ENCODE measurements at regions not wholly inside any gene's neighbourhood (a gene's known extent, or its start where the extent isn't known, plus 50 kb on each side); places are given as distances from the start of the nearest gene placed in this dataset.

GRCh38 chr21:32868631-32869454 lies 97.3 kb upstream of the PAXBP1 start:
- POLR2A ChIA-PET (ENCODE audit: partially characterized antibody), result no interaction called here
- H3K4me2 ChIP-seq (ENCODE audit: insufficient read depth in 1 of 2, low read depth in 2 of 2, low read length in 2 of 2), result no peak overlapping the region
- no peak for TF ChIP-seq FOSL1 (IDR thresholded peaks at IDR 0.05; ENCODE audit: insufficient read depth, low read depth, low read length)
- no peak for TF ChIP-seq USF2 (IDR thresholded peaks at IDR 0.05; ENCODE audit: low read length)
- no peak for TF ChIP-seq HDAC6 (IDR thresholded peaks at IDR 0.05; ENCODE audit: low read depth, low read length)
- no peak for TF ChIP-seq SUZ12 (IDR thresholded peaks at IDR 0.05; ENCODE audit: low read length)
- no peak for TF ChIP-seq E2F6 (IDR thresholded peaks at IDR 0.05)
- TF ChIP-seq NANOG (IDR thresholded peaks at IDR 0.05; ENCODE audit: insufficient read depth, low read depth, low read length, poor library complexity, severe bottlenecking), result no peak
- TF ChIP-seq GABPA (IDR thresholded peaks at IDR 0.05; ENCODE audit: borderline replicate concordance, insufficient read depth, low read length), result no peak
- no peak for TF ChIP-seq BCL11A (IDR thresholded peaks at IDR 0.05; ENCODE audit: low read depth in 2 of 2, low read length in 2 of 2)
- TF ChIP-seq JUND (IDR thresholded peaks at IDR 0.05; ENCODE audit: low read length), result no peak
- TF ChIP-seq CREB1 (IDR thresholded peaks at IDR 0.05), result no peak
- TF ChIP-seq PHF8 (conservative IDR thresholded peaks at IDR 0.05; ENCODE audit: low read depth, low read length), result no peak

More at GRCh38 chr21:32868631-32869454, 97.3 kb upstream of the PAXBP1 start:
- 0 out of 4 replicates have a peak, but pooled peaks cover 0 to 3% of the 10 kb centered on the region in 2 experiments for H3K9me3 ChIP-seq (ENCODE audit: insufficient read depth in 2 of 2, low read depth in 1 of 2, low read length in 1 of 2)
- no peak overlapping the region for H2BK5ac ChIP-seq (ENCODE audit: low read depth, low read length)
- H4K91ac ChIP-seq (replicated peaks; ENCODE audit: insufficient read length, low read length), result no peak overlapping the region
- H3K79me1 ChIP-seq (ENCODE audit: low read depth, low read length), result no peaks in the 10 kb centered on the region
- H4K5ac ChIP-seq (ENCODE audit: insufficient read length, low read depth, low read length), result no peak overlapping the region
- no peak overlapping the region for H3K9ac ChIP-seq (replicated peaks in 1 of 4; ENCODE audit: extremely low read depth in 1 of 4, low read depth in 3 of 4, low read length in 3 of 4)
- peak overlapping the region; percentile 63; the same call in 1 of the 2 replicates for H2AFZ ChIP-seq (ENCODE audit: low read length)
- H2BK20ac ChIP-seq (ENCODE audit: low read length), result no peak overlapping the region
- H2BK12ac ChIP-seq (ENCODE audit: low read depth, low read length), result no peak overlapping the region
- H3K23ac ChIP-seq (ENCODE audit: insufficient read length), result no peak overlapping the region
- no peaks in the 10 kb centered on the region for H3K4me1 ChIP-seq (replicated peaks in 1 of 4; ENCODE audit: control insufficient read depth in 3 of 4, insufficient read depth in 4 of 4, low read length in 3 of 4)
- no peaks in the 10 kb centered on the region for H3K79me2 ChIP-seq (ENCODE audit: control insufficient read depth in 1 of 2, insufficient read depth in 2 of 2, low read length in 2 of 2)
- 87% methylated on average over 11 of the region's 11 CpGs; no CpG with 5 or more reads in 1 of the 2 experiments for WGBS, 2 experiments (ENCODE audit: extremely low coverage in 1 of 2, insufficient coverage in 1 of 2, insufficient read length in 1 of 2, insufficient replicate concordance in 2 of 2, low coverage in 1 of 2, low lambda C conversion rate in 2 of 2, missing lambda C conversion rate in 1 of 2)
- DNase-seq (ENCODE audit: low read depth in 1 of 2, low spot score in 2 of 2), result no peak
- no peaks in the 10 kb centered on the region for H4K20me1 ChIP-seq (replicated peaks in 1 of 2; ENCODE audit: control insufficient read depth in 1 of 2, insufficient read depth in 2 of 2, low read length in 2 of 2)
- no peak overlapping the region for H2BK120ac ChIP-seq (replicated peaks; ENCODE audit: low read depth, low read length)
- peaks cover 2% of the 10 kb centered on the region; the same call in 1 of the 2 replicates for H3K23me2 ChIP-seq (ENCODE audit: low read depth, low read length)
- FAIRE-seq, result no peak
- H3K14ac ChIP-seq (ENCODE audit: insufficient read length), result no peak overlapping the region
- CTCF ChIA-PET (ENCODE audit: partially characterized antibody), result interaction anchor here (0.6 to 2.2 kb wide), 3 partner anchors 12 to 699 kb away, joined by 3 to 11 read pairs (median 4); no protein-coding TSS in a partner anchor
- no peaks in the 10 kb centered on the region for H3K27me3 ChIP-seq (replicated peaks in 1 of 4; ENCODE audit: control insufficient read depth in 3 of 4, extremely low read depth in 1 of 4, insufficient read depth in 3 of 4, low read length in 3 of 4)
- no peak overlapping the region for H3K56ac ChIP-seq (replicated peaks; ENCODE audit: insufficient read length, low read depth, low read length)
- H3K36me3 ChIP-seq (ENCODE audit: control insufficient read depth in 2 of 4, insufficient read depth in 4 of 4, low read length in 3 of 4), result no peaks in the 10 kb centered on the region
- no peak overlapping the region for H4K8ac ChIP-seq (ENCODE audit: extremely low read depth, insufficient read depth, low read length)
- no peak overlapping the region for H3K4me3 ChIP-seq (ENCODE audit: extremely low read depth in 1 of 4, insufficient read depth in 2 of 4, low read depth in 3 of 4, low read length in 4 of 4)
- no peak overlapping the region for H2AK5ac ChIP-seq (ENCODE audit: low read depth, low read length)
- H3K27ac ChIP-seq (ENCODE audit: low read depth, low read length), result no peak overlapping the region
- H2BK15ac ChIP-seq (ENCODE audit: low read length), result no peak overlapping the region
- H3K18ac ChIP-seq (ENCODE audit: extremely low read depth, low read length), result no peak overlapping the region
- no peak overlapping the region for H3K4ac ChIP-seq (replicated peaks; ENCODE audit: insufficient read length, low read depth, low read length)
